ENCODE measurements at regions not wholly inside any gene's neighbourhood (a gene's known extent, or its start where the extent isn't known, plus 50 kb on each side); places are given as distances from the start of the nearest gene placed in this dataset.

DNA sequence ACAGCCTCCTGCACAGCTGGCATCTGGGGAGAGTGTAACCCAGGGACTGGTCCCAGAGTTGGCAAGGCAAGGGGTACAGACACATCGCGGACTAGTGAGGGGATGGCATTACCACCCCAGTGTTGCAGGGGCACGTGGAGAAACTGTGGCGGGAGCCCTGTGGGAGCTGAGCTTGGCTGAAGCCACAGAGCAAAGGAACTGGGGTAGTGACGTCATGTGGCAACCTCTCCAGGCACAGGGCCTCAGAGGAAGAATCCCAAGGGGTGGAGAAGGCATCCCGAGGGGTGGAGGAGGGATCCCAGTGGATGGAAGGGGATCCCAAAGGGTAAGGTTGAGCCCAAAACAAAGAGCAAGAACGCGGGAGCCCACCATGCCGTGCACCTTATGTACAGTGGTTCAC, 70.1 kb downstream of the GSC start:
- H3K27ac ChIP-seq (ENCODE audit: low read depth in 1 of 2, low read length in 2 of 2): no peak overlapping the region
- 71% methylated on average over 9 of the region's 9 CpGs for WGBS
- no peak for TF ChIP-seq HNF4A (conservative IDR thresholded peaks at IDR 0.05)
- TF ChIP-seq HNF4G (IDR thresholded peaks at IDR 0.05): no peak
- TF ChIP-seq JUND (IDR thresholded peaks at IDR 0.05): no peak
- no peak for TF ChIP-seq TAF1 (conservative IDR thresholded peaks at IDR 0.05)
- TF ChIP-seq EGR1 (IDR thresholded peaks at IDR 0.05; ENCODE audit: low read depth in 2 of 2): no peak
- TF ChIP-seq, protein P1, sequence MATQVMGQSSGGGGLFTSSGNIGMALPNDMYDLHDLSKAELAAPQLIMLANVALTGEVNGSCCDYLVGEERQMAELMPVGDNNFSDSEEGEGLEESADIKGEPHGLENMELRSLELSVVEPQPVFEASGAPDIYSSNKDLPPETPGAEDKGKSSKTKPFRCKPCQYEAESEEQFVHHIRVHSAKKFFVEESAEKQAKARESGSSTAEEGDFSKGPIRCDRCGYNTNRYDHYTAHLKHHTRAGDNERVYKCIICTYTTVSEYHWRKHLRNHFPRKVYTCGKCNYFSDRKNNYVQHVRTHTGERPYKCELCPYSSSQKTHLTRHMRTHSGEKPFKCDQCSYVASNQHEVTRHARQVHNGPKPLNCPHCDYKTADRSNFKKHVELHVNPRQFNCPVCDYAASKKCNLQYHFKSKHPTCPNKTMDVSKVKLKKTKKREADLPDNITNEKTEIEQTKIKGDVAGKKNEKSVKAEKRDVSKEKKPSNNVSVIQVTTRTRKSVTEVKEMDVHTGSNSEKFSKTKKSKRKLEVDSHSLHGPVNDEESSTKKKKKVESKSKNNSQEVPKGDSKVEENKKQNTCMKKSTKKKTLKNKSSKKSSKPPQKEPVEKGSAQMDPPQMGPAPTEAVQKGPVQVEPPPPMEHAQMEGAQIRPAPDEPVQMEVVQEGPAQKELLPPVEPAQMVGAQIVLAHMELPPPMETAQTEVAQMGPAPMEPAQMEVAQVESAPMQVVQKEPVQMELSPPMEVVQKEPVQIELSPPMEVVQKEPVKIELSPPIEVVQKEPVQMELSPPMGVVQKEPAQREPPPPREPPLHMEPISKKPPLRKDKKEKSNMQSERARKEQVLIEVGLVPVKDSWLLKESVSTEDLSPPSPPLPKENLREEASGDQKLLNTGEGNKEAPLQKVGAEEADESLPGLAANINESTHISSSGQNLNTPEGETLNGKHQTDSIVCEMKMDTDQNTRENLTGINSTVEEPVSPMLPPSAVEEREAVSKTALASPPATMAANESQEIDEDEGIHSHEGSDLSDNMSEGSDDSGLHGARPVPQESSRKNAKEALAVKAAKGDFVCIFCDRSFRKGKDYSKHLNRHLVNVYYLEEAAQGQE (IDR thresholded peaks at IDR 0.05): no peak
- TF ChIP-seq, protein P2, sequence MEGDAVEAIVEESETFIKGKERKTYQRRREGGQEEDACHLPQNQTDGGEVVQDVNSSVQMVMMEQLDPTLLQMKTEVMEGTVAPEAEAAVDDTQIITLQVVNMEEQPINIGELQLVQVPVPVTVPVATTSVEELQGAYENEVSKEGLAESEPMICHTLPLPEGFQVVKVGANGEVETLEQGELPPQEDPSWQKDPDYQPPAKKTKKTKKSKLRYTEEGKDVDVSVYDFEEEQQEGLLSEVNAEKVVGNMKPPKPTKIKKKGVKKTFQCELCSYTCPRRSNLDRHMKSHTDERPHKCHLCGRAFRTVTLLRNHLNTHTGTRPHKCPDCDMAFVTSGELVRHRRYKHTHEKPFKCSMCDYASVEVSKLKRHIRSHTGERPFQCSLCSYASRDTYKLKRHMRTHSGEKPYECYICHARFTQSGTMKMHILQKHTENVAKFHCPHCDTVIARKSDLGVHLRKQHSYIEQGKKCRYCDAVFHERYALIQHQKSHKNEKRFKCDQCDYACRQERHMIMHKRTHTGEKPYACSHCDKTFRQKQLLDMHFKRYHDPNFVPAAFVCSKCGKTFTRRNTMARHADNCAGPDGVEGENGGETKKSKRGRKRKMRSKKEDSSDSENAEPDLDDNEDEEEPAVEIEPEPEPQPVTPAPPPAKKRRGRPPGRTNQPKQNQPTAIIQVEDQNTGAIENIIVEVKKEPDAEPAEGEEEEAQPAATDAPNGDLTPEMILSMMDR (IDR thresholded peaks at IDR 0.05; ENCODE audit: low read depth, low read length, missing input control): no peak
- TF ChIP-seq NR2F2 (IDR thresholded peaks at IDR 0.05): no peak
- TF ChIP-seq, protein P3, sequence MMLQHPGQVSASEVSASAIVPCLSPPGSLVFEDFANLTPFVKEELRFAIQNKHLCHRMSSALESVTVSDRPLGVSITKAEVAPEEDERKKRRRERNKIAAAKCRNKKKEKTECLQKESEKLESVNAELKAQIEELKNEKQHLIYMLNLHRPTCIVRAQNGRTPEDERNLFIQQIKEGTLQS (IDR thresholded peaks at IDR 0.05): no peak
- TF ChIP-seq RXRA (IDR thresholded peaks at IDR 0.05): no peak
- no peak for TF ChIP-seq FOXA1 (IDR thresholded peaks at IDR 0.05)
- TF ChIP-seq, protein P4, sequence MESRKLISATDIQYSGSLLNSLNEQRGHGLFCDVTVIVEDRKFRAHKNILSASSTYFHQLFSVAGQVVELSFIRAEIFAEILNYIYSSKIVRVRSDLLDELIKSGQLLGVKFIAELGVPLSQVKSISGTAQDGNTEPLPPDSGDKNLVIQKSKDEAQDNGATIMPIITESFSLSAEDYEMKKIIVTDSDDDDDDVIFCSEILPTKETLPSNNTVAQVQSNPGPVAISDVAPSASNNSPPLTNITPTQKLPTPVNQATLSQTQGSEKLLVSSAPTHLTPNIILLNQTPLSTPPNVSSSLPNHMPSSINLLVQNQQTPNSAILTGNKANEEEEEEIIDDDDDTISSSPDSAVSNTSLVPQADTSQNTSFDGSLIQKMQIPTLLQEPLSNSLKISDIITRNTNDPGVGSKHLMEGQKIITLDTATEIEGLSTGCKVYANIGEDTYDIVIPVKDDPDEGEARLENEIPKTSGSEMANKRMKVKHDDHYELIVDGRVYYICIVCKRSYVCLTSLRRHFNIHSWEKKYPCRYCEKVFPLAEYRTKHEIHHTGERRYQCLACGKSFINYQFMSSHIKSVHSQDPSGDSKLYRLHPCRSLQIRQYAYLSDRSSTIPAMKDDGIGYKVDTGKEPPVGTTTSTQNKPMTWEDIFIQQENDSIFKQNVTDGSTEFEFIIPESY (IDR thresholded peaks at IDR 0.05): no peak
- no peak for TF ChIP-seq SP1 (IDR thresholded peaks at IDR 0.05)
- TF ChIP-seq FOXA2 (IDR thresholded peaks at IDR 0.05): no peak
- no peak for TF ChIP-seq YY1 (IDR thresholded peaks at IDR 0.05)
- H3K9ac ChIP-seq (ENCODE audit: low read depth in 1 of 2, low read length in 2 of 2): no peak overlapping the region
- H3K4me3 ChIP-seq (ENCODE audit: low read depth in 1 of 3, low read length in 3 of 3): no peak overlapping the region
- H3K9me3 ChIP-seq (ENCODE audit: control insufficient read depth in 4 of 4, low read length in 3 of 4): no peaks in the 10 kb centered on the region
- H3K4me1 ChIP-seq (ENCODE audit: control insufficient read depth in 4 of 4, insufficient read depth in 4 of 4, low read length in 3 of 4): no peaks in the 10 kb centered on the region
- no peaks in the 10 kb centered on the region for H3K36me3 ChIP-seq (ENCODE audit: control insufficient read depth in 4 of 4, insufficient read depth in 3 of 4, low read depth in 1 of 4, low read length in 3 of 4)
- no peaks in the 10 kb centered on the region for H3K27me3 ChIP-seq (ENCODE audit: control insufficient read depth in 4 of 4, insufficient read depth in 4 of 4, low read length in 3 of 4)
- DNase-seq (ENCODE audit: low spot score): no peak

DNA sequence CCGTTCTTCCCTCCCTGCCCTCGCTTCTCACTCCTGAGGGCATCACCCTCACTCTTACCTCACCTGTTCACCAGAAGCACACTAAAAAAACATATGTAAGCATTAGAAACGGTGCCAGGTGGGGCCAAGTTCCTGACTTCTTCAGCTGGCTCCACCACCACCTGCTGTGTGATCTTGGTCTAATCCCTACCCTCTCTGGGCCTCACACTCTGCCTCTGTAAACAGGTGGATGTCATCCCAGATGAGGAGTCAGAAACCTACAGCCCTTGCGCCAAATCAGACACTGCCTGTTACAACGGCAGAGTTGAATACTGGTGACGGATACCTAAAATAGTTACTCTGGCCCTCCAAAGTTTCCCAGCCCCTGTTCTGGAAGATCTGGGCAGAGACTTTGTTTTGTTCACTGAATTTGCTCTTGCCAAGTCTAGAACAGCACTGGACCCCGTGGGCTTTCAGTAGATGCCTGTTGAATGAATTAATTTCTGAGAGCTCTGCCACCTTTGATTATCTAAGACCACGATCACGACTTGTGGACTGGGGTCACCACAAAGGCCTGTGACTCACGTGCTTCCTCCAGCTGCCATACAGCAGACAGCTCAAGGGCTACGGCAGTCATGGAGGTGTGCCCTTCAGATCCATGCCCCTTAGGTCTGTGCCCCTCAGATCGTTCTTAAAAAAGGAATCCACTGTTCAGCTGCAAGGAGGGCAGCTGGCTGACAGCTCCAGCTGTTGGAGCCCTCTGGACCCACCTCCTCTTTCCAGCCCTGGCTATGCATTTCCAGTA, 71.9 kb downstream of the GSC start:
- no peak for DNase-seq (ENCODE audit: low spot score)
- H3K9me3 ChIP-seq (ENCODE audit: control insufficient read depth in 4 of 4, low read length in 3 of 4): no peaks in the 10 kb centered on the region
- no peak overlapping the region for H3K4me3 ChIP-seq (ENCODE audit: low read depth in 1 of 3, low read length in 3 of 3)
- H3K9ac ChIP-seq (ENCODE audit: low read depth in 1 of 2, low read length in 2 of 2): no peak overlapping the region
- 71% methylated on average over 12 of the region's 12 CpGs for WGBS
- TF ChIP-seq GABPA (IDR thresholded peaks at IDR 0.05 in 1 of 2, conservative IDR thresholded peaks at IDR 0.05 in 1 of 2) (no peak), YY1 (IDR thresholded peaks at IDR 0.05) (no peak), TAF1 (conservative IDR thresholded peaks at IDR 0.05) (no peak), HNF4A (conservative IDR thresholded peaks at IDR 0.05) (no peak), NR2F2 (IDR thresholded peaks at IDR 0.05) (no peak), SP1 (IDR thresholded peaks at IDR 0.05) (no peak)
- TF ChIP-seq, protein P1 (IDR thresholded peaks at IDR 0.05): no peak
- no peaks in the 10 kb centered on the region for H3K27me3 ChIP-seq (ENCODE audit: control insufficient read depth in 4 of 4, insufficient read depth in 4 of 4, low read length in 3 of 4)
- no peak overlapping the region for H3K27ac ChIP-seq (ENCODE audit: low read depth in 1 of 2, low read length in 2 of 2)
- H3K4me1 ChIP-seq (ENCODE audit: control insufficient read depth in 4 of 4, insufficient read depth in 4 of 4, low read length in 3 of 4): no peaks in the 10 kb centered on the region
- H3K36me3 ChIP-seq (ENCODE audit: control insufficient read depth in 4 of 4, insufficient read depth in 3 of 4, low read depth in 1 of 4, low read length in 3 of 4): no peaks in the 10 kb centered on the region
